GM12892 (cell line): ENCODE measurements at regions not wholly inside any gene's neighbourhood (a gene's known extent, or its start where the extent isn't known, plus 50 kb on each side); places are given as distances from the start of the nearest gene placed in this dataset.

Source experiments
- POLR2A ChIP-seq: IDR thresholded peaks from 2 replicates; pipeline ENCODE4 v1.6.1; 2011; ENCODE audit warnings: low read depth, low read length, control low read depth
- POLR2AphosphoS5 ChIP-seq: IDR thresholded peaks from 2 replicates; pipeline ENCODE4 v1.6.1; 2011; ENCODE audit warnings: low read depth, low read length, control low read depth
- TAF1 ChIP-seq: IDR thresholded peaks from 2 replicates; pipeline ENCODE4 v1.6.1; 2011; ENCODE audit warnings: low read depth, mild to moderate bottlenecking, control low read depth, low read length, borderline replicate concordance

DNA sequence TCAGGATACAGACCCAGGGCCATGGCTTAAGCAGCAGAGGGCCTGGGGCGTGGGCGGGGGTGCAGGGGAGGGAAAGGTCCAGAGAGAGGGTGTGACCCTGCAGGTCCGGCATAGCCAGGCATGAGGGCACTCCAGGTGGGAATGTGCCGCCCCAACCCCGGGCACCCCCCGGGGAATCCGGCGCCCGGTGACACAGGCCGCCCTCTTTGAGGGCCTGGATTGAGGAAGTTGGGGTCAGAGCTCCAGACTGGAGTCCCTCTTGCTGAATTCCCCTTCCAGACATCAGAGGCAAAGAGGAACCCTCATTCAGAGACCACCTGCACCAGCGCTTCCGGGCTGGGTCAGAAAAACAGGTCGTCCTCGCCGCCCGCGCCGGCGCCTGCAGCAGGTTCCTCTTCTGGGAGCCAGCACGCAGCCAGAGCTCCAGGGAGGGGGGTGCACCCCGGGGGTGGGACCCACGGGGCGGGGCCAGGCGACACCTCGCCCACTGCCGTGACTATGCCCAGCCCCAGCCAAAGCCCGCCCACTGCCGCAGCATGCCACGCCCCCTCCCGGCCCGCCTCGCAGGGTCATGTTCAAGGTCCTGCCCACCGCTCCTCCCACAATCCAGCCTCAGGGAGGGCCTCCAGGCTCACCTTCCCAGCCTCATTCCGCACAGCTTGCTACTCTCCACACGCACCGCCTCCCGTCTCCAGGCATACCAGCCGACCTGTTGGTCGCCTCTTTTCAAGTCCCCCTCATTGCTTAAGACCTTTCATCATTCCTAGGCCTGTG is 98.3 kb upstream of the ID2 start:
- TF ChIP-seq POLR2AphosphoS5 = no peak
- no peak for TF ChIP-seq POLR2A
- no peak for TF ChIP-seq TAF1
